ENCODE measurements at regions not wholly inside any gene's neighbourhood (a gene's known extent, or its start where the extent isn't known, plus 50 kb on each side); places are given as distances from the start of the nearest gene placed in this dataset.

DNA sequence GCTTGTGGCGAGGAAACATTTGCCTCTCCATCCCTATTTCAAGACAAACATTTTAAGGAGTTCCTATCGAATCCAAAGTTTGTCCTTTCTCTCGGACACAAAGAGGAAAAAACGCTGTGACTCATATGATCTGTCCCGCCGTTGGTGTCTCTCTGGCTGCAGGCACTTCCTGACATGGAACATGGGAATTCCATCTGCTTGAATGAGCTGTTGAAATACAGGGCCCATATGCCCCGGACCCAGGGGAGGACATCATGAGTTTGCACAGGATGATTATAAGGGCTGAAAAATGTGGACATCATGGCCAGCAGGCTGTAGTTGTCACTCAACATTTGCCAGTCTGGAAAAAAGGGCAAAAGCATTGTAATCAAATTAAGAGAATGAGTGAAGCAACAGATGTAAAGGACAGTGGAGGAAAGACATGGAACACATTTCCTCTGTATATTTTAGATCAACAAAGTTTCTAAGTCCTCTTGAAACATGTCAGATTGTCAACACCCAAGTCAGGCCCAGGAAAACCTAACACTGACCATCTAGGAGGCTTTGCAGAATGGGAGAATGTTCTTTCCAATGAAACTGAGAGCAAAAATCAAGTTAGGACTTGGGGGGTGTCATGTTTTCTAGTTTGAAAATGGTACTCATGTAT is 103.2 kb upstream of the SMIM21 start:
- TF ChIP-seq, protein P1, sequence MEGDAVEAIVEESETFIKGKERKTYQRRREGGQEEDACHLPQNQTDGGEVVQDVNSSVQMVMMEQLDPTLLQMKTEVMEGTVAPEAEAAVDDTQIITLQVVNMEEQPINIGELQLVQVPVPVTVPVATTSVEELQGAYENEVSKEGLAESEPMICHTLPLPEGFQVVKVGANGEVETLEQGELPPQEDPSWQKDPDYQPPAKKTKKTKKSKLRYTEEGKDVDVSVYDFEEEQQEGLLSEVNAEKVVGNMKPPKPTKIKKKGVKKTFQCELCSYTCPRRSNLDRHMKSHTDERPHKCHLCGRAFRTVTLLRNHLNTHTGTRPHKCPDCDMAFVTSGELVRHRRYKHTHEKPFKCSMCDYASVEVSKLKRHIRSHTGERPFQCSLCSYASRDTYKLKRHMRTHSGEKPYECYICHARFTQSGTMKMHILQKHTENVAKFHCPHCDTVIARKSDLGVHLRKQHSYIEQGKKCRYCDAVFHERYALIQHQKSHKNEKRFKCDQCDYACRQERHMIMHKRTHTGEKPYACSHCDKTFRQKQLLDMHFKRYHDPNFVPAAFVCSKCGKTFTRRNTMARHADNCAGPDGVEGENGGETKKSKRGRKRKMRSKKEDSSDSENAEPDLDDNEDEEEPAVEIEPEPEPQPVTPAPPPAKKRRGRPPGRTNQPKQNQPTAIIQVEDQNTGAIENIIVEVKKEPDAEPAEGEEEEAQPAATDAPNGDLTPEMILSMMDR (IDR thresholded peaks at IDR 0.05), result no peak
- no peak for TF ChIP-seq EP300 (IDR thresholded peaks at IDR 0.05)
